ENCODE measurements at regions not wholly inside any gene's neighbourhood (a gene's known extent, or its start where the extent isn't known, plus 50 kb on each side); places are given as distances from the start of the nearest gene placed in this dataset.
"Not testable (repeated sequence)": the region's sequence is repeated elsewhere in the genome, so short reads cannot be mapped to it uniquely, and the experiment has no call there.

GRCh38 chr9:94387338-94388010 lies 59.0 kb upstream of the NUTM2F start:
- WGBS = 89% methylated on average over 5 of the region's 5 CpGs
- H3K4me1 ChIP-seq; H3K9me3 ChIP-seq; DNase-seq (ENCODE audit: low spot score in 2 of 2); H3K27me3 ChIP-seq; H3K27ac ChIP-seq; H3K36me3 ChIP-seq; H3K4me3 ChIP-seq: not testable (repeated sequence)

- H3K27me3 ChIP-seq; H3K36me3 ChIP-seq; H3K4me3 ChIP-seq; H3K9me3 ChIP-seq; DNase-seq (ENCODE audit: low spot score in 2 of 2); H3K27ac ChIP-seq; H3K4me1 ChIP-seq: not testable (repeated sequence)
- 96% methylated on average over 2 of the region's 2 CpGs for WGBS
Observed at GRCh38 chr9:94388011-94388406, 59.6 kb upstream of the NUTM2F start.

- H3K9me3 ChIP-seq; H3K27me3 ChIP-seq; H3K36me3 ChIP-seq; H3K27ac ChIP-seq; DNase-seq (ENCODE audit: low spot score in 2 of 2); H3K4me1 ChIP-seq; H3K4me3 ChIP-seq: not testable (repeated sequence)
- WGBS = 35% methylated on average over 5 of the region's 5 CpGs
Observed at GRCh38 chr9:94390425-94391098, 62.1 kb upstream of the NUTM2F start.

- H3K36me3 ChIP-seq; H3K9me3 ChIP-seq; H3K4me3 ChIP-seq; H3K27ac ChIP-seq; H3K4me1 ChIP-seq; DNase-seq (ENCODE audit: low spot score in 2 of 2); H3K27me3 ChIP-seq: not testable (repeated sequence)
- WGBS = no CpG with 5 or more reads among the region's 2 CpGs
Observed at GRCh38 chr9:94392971-94393624, 64.7 kb upstream of the NUTM2F start.

- not testable (repeated sequence) for H3K4me3 ChIP-seq; DNase-seq (ENCODE audit: low spot score in 2 of 2); H3K27ac ChIP-seq; H3K9me3 ChIP-seq; H3K36me3 ChIP-seq; H3K4me1 ChIP-seq; H3K27me3 ChIP-seq
- WGBS = 91% methylated on average over 3 of the region's 3 CpGs
Observed at GRCh38 chr9:94397766-94398379, 69.4 kb upstream of the NUTM2F start.

GRCh38 chr9:94400461-94400860 lies 72.0 kb upstream of the NUTM2F start:
- H3K27ac ChIP-seq; H3K4me1 ChIP-seq; H3K4me3 ChIP-seq; H3K36me3 ChIP-seq; DNase-seq (ENCODE audit: low spot score in 2 of 2); H3K9me3 ChIP-seq; H3K27me3 ChIP-seq: not testable (repeated sequence)
- WGBS = 84% methylated on average over 4 of the region's 4 CpGs

GRCh38 chr9:94402795-94403194 lies 74.4 kb upstream of the NUTM2F start:
- WGBS = 91% methylated on average over 1 of the region's 1 CpG
- not testable (repeated sequence) for H3K4me3 ChIP-seq

GRCh38 chr9:94403571-94403970 lies 75.1 kb upstream of the NUTM2F start:
- not testable (repeated sequence) for H3K4me3 ChIP-seq; H3K4me1 ChIP-seq; H3K27me3 ChIP-seq; DNase-seq (ENCODE audit: low spot score in 2 of 2); H3K36me3 ChIP-seq; H3K27ac ChIP-seq; H3K9me3 ChIP-seq
- WGBS = 93% methylated on average over 2 of the region's 3 CpGs

More at GRCh38 chr9:94402795-94403194, 74.4 kb upstream of the NUTM2F start:
- not testable (repeated sequence) for H3K27ac ChIP-seq; H3K27me3 ChIP-seq; H3K4me1 ChIP-seq; H3K9me3 ChIP-seq; DNase-seq (ENCODE audit: low spot score in 2 of 2); H3K36me3 ChIP-seq

- H3K4me3 ChIP-seq; H3K27me3 ChIP-seq; H3K27ac ChIP-seq; H3K4me1 ChIP-seq; H3K36me3 ChIP-seq; H3K9me3 ChIP-seq; DNase-seq (ENCODE audit: low spot score in 2 of 2): not testable (repeated sequence)
- 60% methylated on average over 2 of the region's 2 CpGs for WGBS
Observed at GRCh38 chr9:94413665-94414064, 85.2 kb upstream of the NUTM2F start.

- not testable (repeated sequence) for H3K9me3 ChIP-seq; H3K4me1 ChIP-seq; H3K36me3 ChIP-seq; DNase-seq (ENCODE audit: low spot score in 2 of 2); H3K27me3 ChIP-seq; H3K27ac ChIP-seq; H3K4me3 ChIP-seq
- WGBS = 93% methylated on average over 5 of the region's 5 CpGs
Observed at GRCh38 chr9:94415111-94415510, 86.7 kb upstream of the NUTM2F start.

GRCh38 chr9:94420098-94420497 lies 91.7 kb upstream of the NUTM2F start:
- not testable (repeated sequence) for H3K27ac ChIP-seq; H3K4me1 ChIP-seq; DNase-seq (ENCODE audit: low spot score in 2 of 2); H3K27me3 ChIP-seq; H3K36me3 ChIP-seq; H3K4me3 ChIP-seq; H3K9me3 ChIP-seq
- WGBS = 42% methylated on average over 5 of the region's 5 CpGs

GRCh38 chr9:94421951-94422350 lies 93.5 kb upstream of the NUTM2F start:
- not testable (repeated sequence) for H3K4me3 ChIP-seq; H3K27me3 ChIP-seq; DNase-seq (ENCODE audit: low spot score in 2 of 2); H3K36me3 ChIP-seq; H3K27ac ChIP-seq; H3K4me1 ChIP-seq; H3K9me3 ChIP-seq
- 95% methylated on average over 9 of the region's 9 CpGs for WGBS

- H3K27me3 ChIP-seq; H3K9me3 ChIP-seq; DNase-seq (ENCODE audit: low spot score in 2 of 2); H3K36me3 ChIP-seq; H3K4me3 ChIP-seq; H3K4me1 ChIP-seq; H3K27ac ChIP-seq: not testable (repeated sequence)
- 77% methylated on average over 4 of the region's 4 CpGs for WGBS
Observed at GRCh38 chr9:94425312-94425711, 96.9 kb upstream of the NUTM2F start.

GRCh38 chr9:94437128-94437527 lies 108.7 kb upstream of the NUTM2F start:
- H3K4me3 ChIP-seq; H3K9me3 ChIP-seq; H3K4me1 ChIP-seq; H3K27ac ChIP-seq; H3K27me3 ChIP-seq; H3K36me3 ChIP-seq; DNase-seq (ENCODE audit: low spot score in 2 of 2): not testable (repeated sequence)
- no CpG with 5 or more reads among the region's 2 CpGs for WGBS
